PC-3 (cell line): ENCODE measurements at regions not wholly inside any gene's neighbourhood (a gene's known extent, or its start where the extent isn't known, plus 50 kb on each side); places are given as distances from the start of the nearest gene placed in this dataset.

Experiments
- ATAC-seq: fragments of 200-7000 bp; cut with Tn5 transposase; 2 replicates; pipeline ENCODE4 v1.9.1; 2020; ENCODE audit warnings: mild to moderate bottlenecking, moderate library complexity
- BruUV-seq: library from RNA; stranded (reverse); fragments of 400-500 nt; replicated peaks from 2 replicates; lab custom pipeline; 2021; lab: Mats Ljungman, UMichigan
- CTCF ChIA-PET: fragments of 300-600 bp; sonication (Branson Sonifier 250); formaldehyde crosslinking; loops from one replicate; lab custom pipeline; 2022; ENCODE audit warnings: antibody characterized with exemption; lab: Charles Lee
- POLR2A ChIA-PET: fragments of 300-600 bp; sonication (Branson Sonifier 250); formaldehyde crosslinking; loops from one replicate; lab custom pipeline; 2022; ENCODE audit warnings: antibody characterized with exemption; ENCODE audit not compliant: unreplicated experiment; lab: Charles Lee
- DNase-seq: peaks from one replicate; pipeline ENCODE4 v3.0.0-alpha.2; 2015
- H2AFZ ChIP-seq: fragments of 300-600 bp; sonication (generic); 2 replicates; pipeline ENCODE4 v1.6.0; 2016; ENCODE audit warnings: antibody characterized with exemption, low read length
- H3F3A ChIP-seq: fragments of 300-600 bp; sonication (generic); one replicate; pipeline ENCODE4 v1.6.0; 2017; ENCODE audit warnings: antibody characterized with exemption, low read length, control low read depth, mild to moderate bottlenecking; ENCODE audit not compliant: unreplicated experiment
- H3K27ac ChIP-seq: fragments of 300-600 bp; sonication (generic); 2 replicates; pipeline ENCODE4 v1.5.1; 2016; ENCODE audit warnings: mild to moderate bottlenecking, low read length
- H3K27me3 ChIP-seq: fragments of 300-600 bp; sonication (generic); 2 replicates; pipeline ENCODE4 v1.6.1; 2016; ENCODE audit warnings: low read length, mixed read lengths
- H3K36me3 ChIP-seq: fragments of 300-600 bp; sonication (generic); 2 replicates; pipeline ENCODE4 v1.6.1; 2016; ENCODE audit warnings: low read depth, mixed run types, low read length, mixed read lengths
- H3K4me1 ChIP-seq: fragments of 300-600 bp; sonication (generic); 2 replicates; pipeline ENCODE4 v1.5.1; 2016; ENCODE audit warnings: low read length; ENCODE audit not compliant: insufficient read depth
- H3K4me2 ChIP-seq: fragments of 300-600 bp; sonication (generic); 2 replicates; pipeline ENCODE4 v1.6.0; 2016; ENCODE audit warnings: low read length
- H3K4me3 ChIP-seq: fragments of 300-600 bp; sonication (generic); 2 replicates; pipeline ENCODE4 v1.5.1; 2016; ENCODE audit warnings: mild to moderate bottlenecking, low read length, mixed read lengths
- H3K79me2 ChIP-seq: fragments of 300-600 bp; sonication (generic); 2 replicates; pipeline ENCODE4 v1.6.1; 2017; ENCODE audit warnings: low read length, mixed read lengths
- H3K9ac ChIP-seq: fragments of 300-600 bp; sonication (generic); 2 replicates; pipeline ENCODE4 v1.6.0; 2016; ENCODE audit warnings: mild to moderate bottlenecking, low read length
- H3K9me2 ChIP-seq: fragments of 300-600 bp; sonication (generic); replicated peaks from 2 replicates; pipeline ENCODE4 v1.6.1; 2016; ENCODE audit warnings: mixed run types, low read length, mixed read lengths
- H3K9me3 ChIP-seq: fragments of 300-600 bp; sonication (generic); 2 replicates; pipeline ENCODE4 v1.6.1; 2016; ENCODE audit warnings: low read length, mixed read lengths
- H4K20me1 ChIP-seq: fragments of 300-600 bp; sonication (generic); 2 replicates; pipeline ENCODE4 v1.6.1; 2016; ENCODE audit warnings: low read length, mixed read lengths
- EZH2 ChIP-seq: fragments of 300-600 bp; sonication (generic); IDR thresholded peaks from one replicate; pipeline ENCODE4 v1.6.1; 2017; ENCODE audit warnings: antibody characterized with exemption, mild to moderate bottlenecking, low read length; ENCODE audit not compliant: unreplicated experiment
- EZH2phosphoT487 ChIP-seq: fragments of 300-600 bp; sonication (generic); IDR thresholded peaks from 2 replicates; pipeline ENCODE4 v1.6.1; 2018; ENCODE audit warnings: mild to moderate bottlenecking, antibody characterized with exemption, low read length, borderline replicate concordance
- intact Hi-C: fragments of 100-400 bp; cut with micrococcal nuclease; formaldehyde crosslinking; loops from 2 replicates; pipeline ENCODE4 v1.9.0; 2023
- TF ChIP-seq, protein P1 (sequence below): fragments of 300-600 bp; sonication (generic); conservative IDR thresholded peaks from 2 replicates; pipeline ENCODE4 v1.5.1; 2017; ENCODE audit warnings: antibody characterized with exemption, low read depth, mild to moderate bottlenecking, low read length

DNA sequence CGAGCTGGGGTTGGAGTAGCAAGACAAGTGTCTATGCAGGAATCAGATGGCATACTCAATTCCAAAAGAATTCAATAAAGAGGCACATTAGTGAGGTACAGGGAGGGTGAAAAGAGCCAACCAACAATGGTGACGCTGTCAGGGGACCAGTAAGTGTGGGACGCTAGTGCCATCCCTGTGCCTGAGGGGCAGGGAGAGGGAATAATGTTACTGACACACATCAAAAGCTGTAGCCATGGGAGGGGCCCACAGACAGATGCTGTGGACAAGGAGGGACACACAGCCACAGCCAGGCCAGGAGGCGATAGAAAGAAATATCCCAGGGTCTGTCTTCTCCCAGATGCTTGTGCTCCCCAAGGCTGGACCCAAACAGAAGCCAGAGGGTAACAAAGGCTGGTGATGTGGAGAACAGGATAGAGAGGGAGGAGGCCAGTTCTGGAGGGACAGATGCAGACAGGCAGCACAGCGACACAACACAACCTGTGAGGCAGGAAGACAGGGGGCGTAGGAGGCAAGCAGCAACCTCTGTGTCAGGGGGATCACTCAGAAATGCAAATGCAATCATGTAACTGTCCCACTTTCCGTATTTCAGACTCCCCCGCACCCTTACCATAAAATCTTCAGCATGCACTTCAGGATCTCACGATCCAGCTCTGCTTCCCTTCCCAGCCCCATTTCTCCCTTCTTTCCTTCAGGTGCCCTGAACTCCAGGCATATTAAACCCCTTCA is 240.5 kb upstream of the FZD8 start:
- Histone ChIP-seq H3K4me1 (no peaks in the 10 kb centered on the region), H3K9ac (no peak overlapping the region), H3K9me3 (no peaks in the 10 kb centered on the region), H2AFZ (no peak overlapping the region), H3K4me3 (no peak overlapping the region), H3K79me2 (no peaks in the 10 kb centered on the region), H3K36me3 (no peaks in the 10 kb centered on the region), H3F3A (no peaks in the 10 kb centered on the region), H3K9me2 (peaks cover 4% of the 10 kb centered on the region; the same call in 1 of the 2 replicates), H3K4me2 (no peak overlapping the region), H4K20me1 (no peaks in the 10 kb centered on the region), H3K27me3 (no peaks in the 10 kb centered on the region), H3K27ac (no peak overlapping the region)
- ATAC-seq: peak; percentile 56
- intact Hi-C loops: no loop called here
- TF ChIP-seq, protein P1, sequence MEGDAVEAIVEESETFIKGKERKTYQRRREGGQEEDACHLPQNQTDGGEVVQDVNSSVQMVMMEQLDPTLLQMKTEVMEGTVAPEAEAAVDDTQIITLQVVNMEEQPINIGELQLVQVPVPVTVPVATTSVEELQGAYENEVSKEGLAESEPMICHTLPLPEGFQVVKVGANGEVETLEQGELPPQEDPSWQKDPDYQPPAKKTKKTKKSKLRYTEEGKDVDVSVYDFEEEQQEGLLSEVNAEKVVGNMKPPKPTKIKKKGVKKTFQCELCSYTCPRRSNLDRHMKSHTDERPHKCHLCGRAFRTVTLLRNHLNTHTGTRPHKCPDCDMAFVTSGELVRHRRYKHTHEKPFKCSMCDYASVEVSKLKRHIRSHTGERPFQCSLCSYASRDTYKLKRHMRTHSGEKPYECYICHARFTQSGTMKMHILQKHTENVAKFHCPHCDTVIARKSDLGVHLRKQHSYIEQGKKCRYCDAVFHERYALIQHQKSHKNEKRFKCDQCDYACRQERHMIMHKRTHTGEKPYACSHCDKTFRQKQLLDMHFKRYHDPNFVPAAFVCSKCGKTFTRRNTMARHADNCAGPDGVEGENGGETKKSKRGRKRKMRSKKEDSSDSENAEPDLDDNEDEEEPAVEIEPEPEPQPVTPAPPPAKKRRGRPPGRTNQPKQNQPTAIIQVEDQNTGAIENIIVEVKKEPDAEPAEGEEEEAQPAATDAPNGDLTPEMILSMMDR: peak; percentile 44
- no peak for TF ChIP-seq EZH2phosphoT487
- CTCF ChIA-PET: no interaction called here
- DNase-seq: no peak
- BruUV-seq: no TSS peak
- POLR2A ChIA-PET: no interaction called here

DNA sequence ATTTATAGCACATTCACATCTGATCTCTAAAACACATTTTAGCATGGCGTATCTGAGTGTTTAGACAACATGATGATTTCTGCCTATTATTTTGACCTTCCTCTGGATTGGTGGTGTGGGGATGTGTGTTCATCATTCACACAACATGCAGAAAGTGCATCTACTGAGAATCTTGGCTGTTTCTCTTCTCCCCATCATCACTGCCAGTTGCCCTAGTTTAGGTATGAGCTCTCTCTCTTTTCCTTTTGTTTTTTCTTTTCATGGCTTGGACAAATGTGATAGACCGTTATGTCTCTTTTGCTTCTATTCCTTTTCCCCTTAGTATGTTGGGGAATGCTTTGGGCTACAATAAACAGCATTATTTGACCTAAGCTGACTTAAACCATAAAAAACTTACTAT is 239.2 kb upstream of the FZD8 start:
- H3K4me1 ChIP-seq: no peaks in the 10 kb centered on the region
- intact Hi-C loops: no loop called here
- no peak for TF ChIP-seq EZH2
- no peak for TF ChIP-seq EZH2phosphoT487
- TF ChIP-seq, protein P1: no peak
- H3K27me3 ChIP-seq: no peaks in the 10 kb centered on the region
- H3K36me3 ChIP-seq: no peaks in the 10 kb centered on the region
- no TSS peak for BruUV-seq
- no peaks in the 10 kb centered on the region for H3K79me2 ChIP-seq
- H4K20me1 ChIP-seq: no peaks in the 10 kb centered on the region
- no peak overlapping the region for H3K4me2 ChIP-seq
- ATAC-seq (no peak), DNase-seq (no peak)
- peaks cover 4% of the 10 kb centered on the region; the same call in 1 of the 2 replicates for H3K9me2 ChIP-seq
- no peaks in the 10 kb centered on the region for H3K9me3 ChIP-seq
- H2AFZ ChIP-seq: no peak overlapping the region
- ChIA-PET CTCF (no interaction called here), POLR2A (no interaction called here)
- H3K9ac ChIP-seq: no peak overlapping the region
- no peaks in the 10 kb centered on the region for H3F3A ChIP-seq
- no peak overlapping the region for H3K27ac ChIP-seq
- no peak overlapping the region for H3K4me3 ChIP-seq

DNA sequence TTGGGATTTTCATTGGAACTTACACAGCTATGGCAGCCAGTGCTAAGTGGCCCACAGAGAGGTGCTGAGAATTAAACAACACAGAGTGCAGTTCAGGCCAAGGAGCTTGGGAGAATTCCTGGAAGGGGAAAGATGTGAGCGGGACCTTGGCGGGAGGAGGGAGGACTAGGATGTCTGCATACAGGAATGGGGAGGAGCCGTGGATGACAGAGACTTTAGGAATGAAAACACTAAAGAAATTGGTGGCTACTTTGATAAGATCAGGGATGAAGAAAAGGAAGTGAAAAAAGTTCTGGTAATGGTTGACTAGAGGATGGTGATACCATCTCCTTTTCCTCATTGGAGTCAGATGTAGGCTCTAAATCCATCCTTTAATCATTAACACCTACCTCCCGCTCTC is 234.2 kb upstream of the FZD8 start:
- no TSS peak for BruUV-seq
- ATAC-seq: peak; percentile 57

More for the DNA sequence above, 234.2 kb upstream of the FZD8 start:
- Histone ChIP-seq H3K27ac (no peak overlapping the region), H4K20me1 (no peaks in the 10 kb centered on the region), H3K4me1 (no peaks in the 10 kb centered on the region), H3K4me2 (no peak overlapping the region), H3K27me3 (no peaks in the 10 kb centered on the region), H3K79me2 (no peaks in the 10 kb centered on the region), H3F3A (no peaks in the 10 kb centered on the region), H2AFZ (no peak overlapping the region), H3K9me3 (no peaks in the 10 kb centered on the region), H3K9me2 (peaks cover 4% of the 10 kb centered on the region; the same call in 1 of the 2 replicates), H3K4me3 (no peak overlapping the region), H3K36me3 (no peaks in the 10 kb centered on the region), H3K9ac (no peak overlapping the region)
- ChIA-PET POLR2A (no interaction called here), CTCF (no interaction called here)
- DNase-seq: peak; percentile 67
- intact Hi-C loops: no loop called here
- TF ChIP-seq EZH2 (no peak), EZH2phosphoT487 (no peak)
- TF ChIP-seq, protein P1: no peak
